Endothelial cell of umbilical vein (primary cell): ENCODE measurements at regions not wholly inside any gene's neighbourhood (a gene's known extent, or its start where the extent isn't known, plus 50 kb on each side); places are given as distances from the start of the nearest gene placed in this dataset.

Source experiments
- CTCF ChIP-seq, 2 donors: IDR thresholded peaks; 1 replicate in 1 of 2; 2 replicates in 1 of 2; pipeline ENCODE4 v1.5.1; 2011; ENCODE audit warnings: low read length in 2 of 2, mild to moderate bottlenecking in 2 of 2, moderate library complexity in 2 of 2, control low read depth in 1 of 2, inconsistent platforms in 1 of 2, low read depth in 1 of 2; ENCODE audit not compliant: insufficient read depth in 1 of 2; ENCODE audit errors: extremely low read depth in 1 of 2
- MYC ChIP-seq: IDR thresholded peaks from one replicate; pipeline ENCODE4 v1.6.1; 2011; ENCODE audit warnings: mild to moderate bottlenecking, low read depth, low read length
- POLR2A ChIP-seq: IDR thresholded peaks from 2 replicates; pipeline ENCODE4 v1.6.1; 2012; ENCODE audit warnings: low read depth, mild to moderate bottlenecking, control low read depth, low read length
- POLR2AphosphoS5 ChIP-seq: IDR thresholded peaks from 2 replicates; pipeline ENCODE4 v1.6.1; 2012; ENCODE audit warnings: low read depth, mild to moderate bottlenecking, control low read depth, low read length, moderate library complexity; ENCODE audit not compliant: insufficient read depth

- TF ChIP-seq CTCF (IDR thresholded peaks at IDR 0.05; ENCODE audit: extremely low read depth in 1 of 2, insufficient read depth in 1 of 2, low read depth in 1 of 2, low read length in 2 of 2) (no peak), POLR2AphosphoS5 (no peak), POLR2A (no peak), MYC (no peak)
Measured at GRCh38 chr12:13875744-13876143, 105.7 kb downstream of the GRIN2B start.
